K562 (cell line): ENCODE measurements at regions not wholly inside any gene's neighbourhood (a gene's known extent, or its start where the extent isn't known, plus 50 kb on each side); places are given as distances from the start of the nearest gene placed in this dataset.

Source experiments
- ATAC-seq: fragments of 200-7000 bp; cut with Tn5 transposase; 3 replicates; pipeline ENCODE4 v1.9.1; 2020; ENCODE audit warnings: moderate library complexity
- BruUV-seq: library from RNA; stranded (reverse); fragments of 400-500 nt; replicated peaks from 2 replicates; lab custom pipeline; 2021; lab: Mats Ljungman, UMichigan
- CTCF ChIA-PET: fragments of 300-600 bp; formaldehyde crosslinking; extraction: SDS; loops from one replicate; lab custom pipeline; 2021; ENCODE audit warnings: low intra/inter-chr PET ratio; lab: Yijun Ruan, JAX
- POLR2A ChIA-PET: fragments of 300-600, 350-650 bp; sonication (Branson Sonifier 250); formaldehyde crosslinking; extraction: SDS; loops from one replicate; lab custom pipeline; 2021; ENCODE audit warnings: antibody characterized with exemption, inconsistent platforms; lab: Yijun Ruan, JAX
- DNase-seq, 4 experiments: peaks; one replicate each; pipeline versions ENCODE4 v3.0.0 to v3.0.0-alpha.2; 2011 to 2018; ENCODE audit warnings: low spot score in 3 of 4, mixed read lengths in 3 of 4; ENCODE audit errors: extremely low read depth in 1 of 4
- FAIRE-seq: peaks from 2 replicates; lab custom pipeline; 2011; peaks lifted over from hg19 to GRCh38; lab: Jason Lieb, UNC
- H2AFZ ChIP-seq: 2 replicates; pipeline ENCODE4 v1.6.0; 2011; ENCODE audit warnings: low read depth, low read length, control low read depth, inconsistent platforms
- H3K27ac ChIP-seq: fragments of 200-600 bp; 3 replicates; pipeline ENCODE4 v1.8.0; 2011; ENCODE audit warnings: low read depth, mild to moderate bottlenecking, control low read depth, inconsistent platforms, low read length, moderate library complexity, mixed read lengths; ENCODE audit errors: extremely low read depth
- H3K27me3 ChIP-seq, 2 experiments: fragments of 300-600 bp in 1 of 2; 2 replicates in 1 of 2; 3 replicates in 1 of 2; pipeline versions ENCODE4 v1.6.0 to v1.8.0; 2011; ENCODE audit warnings: inconsistent platforms in 2 of 2, low read length in 2 of 2, mild to moderate bottlenecking in 1 of 2, mixed read lengths in 1 of 2, moderate library complexity in 1 of 2; ENCODE audit not compliant: control insufficient read depth in 2 of 2, insufficient read depth in 2 of 2
- H3K36me3 ChIP-seq: fragments of 300-600 bp; 3 replicates; pipeline ENCODE4 v1.8.0; 2011; ENCODE audit warnings: mild to moderate bottlenecking, low read length, inconsistent platforms; ENCODE audit not compliant: control insufficient read depth, insufficient read depth
- H3K4me1 ChIP-seq, 2 experiments: fragments of 200-600 bp in 1 of 2; replicated peaks in 1 of 2; 2 replicates in 1 of 2; 3 replicates in 1 of 2; pipeline versions ENCODE4 v1.5.1 to v1.8.0; 2011; ENCODE audit warnings: inconsistent platforms in 2 of 2, low read length in 2 of 2, mild to moderate bottlenecking in 1 of 2, mixed read lengths in 1 of 2, moderate library complexity in 1 of 2; ENCODE audit not compliant: control insufficient read depth in 2 of 2, insufficient read depth in 2 of 2
- H3K4me2 ChIP-seq: 2 replicates; pipeline ENCODE4 v1.6.1; 2011; ENCODE audit warnings: low read length, control low read depth, inconsistent platforms, mixed read lengths; ENCODE audit not compliant: insufficient read depth
- H3K4me3 ChIP-seq: fragments of 200-600 bp; sonication (generic), shearing (Covaris generic); 2 replicates; pipeline ENCODE4 v1.5.1; 2016; ENCODE audit warnings: control low read depth, inconsistent platforms
- H3K79me2 ChIP-seq: fragments of 200-600 bp; 3 replicates; pipeline ENCODE4 v1.8.0; 2011; ENCODE audit warnings: low read length, inconsistent platforms; ENCODE audit not compliant: control insufficient read depth, insufficient read depth
- H3K9ac ChIP-seq, 2 experiments: 2 replicates each; pipeline versions ENCODE4 v1.6.0 to v1.6.1; 2011; ENCODE audit warnings: low read depth in 2 of 2, low read length in 2 of 2, control low read depth in 1 of 2, inconsistent platforms in 1 of 2, mild to moderate bottlenecking in 1 of 2, mixed read lengths in 1 of 2; ENCODE audit not compliant: insufficient read depth in 1 of 2
- H3K9me1 ChIP-seq: one replicate; pipeline ENCODE4 v1.6.0; 2011; ENCODE audit warnings: inconsistent platforms, mild to moderate bottlenecking, low read length, moderate library complexity; ENCODE audit not compliant: control insufficient read depth, insufficient read depth
- H3K9me3 ChIP-seq: replicated peaks from 2 replicates; pipeline ENCODE4 v1.5.1; 2011; ENCODE audit warnings: low read depth, low read length, inconsistent platforms; ENCODE audit not compliant: control insufficient read depth, insufficient read depth
- H4K20me1 ChIP-seq: replicated peaks from 2 replicates; pipeline ENCODE4 v1.6.1; 2011; ENCODE audit warnings: low read length, inconsistent platforms, mixed read lengths; ENCODE audit not compliant: control insufficient read depth, insufficient read depth
- CHD1 ChIP-seq: fragments of 200-600 bp; sonication (generic); IDR thresholded peaks from one replicate; pipeline ENCODE4 v1.6.1; 2012; ENCODE audit warnings: mild to moderate bottlenecking, moderate library complexity, low read length, inconsistent platforms
- FOXO4 ChIP-seq: fragments of 450-650 bp; formaldehyde crosslinking; IDR thresholded peaks from 2 replicates; pipeline ENCODE4 v1.4.0; 2020; ENCODE audit warnings: mild to moderate bottlenecking, moderate library complexity
- LEF1 ChIP-seq: fragments of 450-650 bp; IDR thresholded peaks from 2 replicates; pipeline ENCODE4 v1.6.1; 2016; ENCODE audit warnings: mild to moderate bottlenecking
- MNT ChIP-seq, 2 experiments: fragments of 450-650 bp; conservative IDR thresholded peaks; 2 replicates each; pipeline ENCODE4 v1.6.1; 2017; ENCODE audit warnings: mild to moderate bottlenecking in 2 of 2, moderate library complexity in 2 of 2
- MXI1 ChIP-seq: IDR thresholded peaks from 2 replicates; pipeline ENCODE4 v1.6.1; 2011; ENCODE audit warnings: low read depth, mild to moderate bottlenecking, improper control_type of control experiment, low read length
- RUNX1 ChIP-seq: sonication (generic); IDR thresholded peaks from 2 replicates; pipeline ENCODE4 v1.6.1; 2016; ENCODE audit warnings: antibody characterized with exemption, low read depth
- ZNF143 ChIP-seq: sonication (generic); formaldehyde crosslinking; IDR thresholded peaks from 2 replicates; pipeline ENCODE4 v1.9.0; 2022; ENCODE audit warnings: mild to moderate bottlenecking, missing genetic modification reagents
- ZNF280A ChIP-seq: fragments of 450-650 bp; IDR thresholded peaks from 2 replicates; pipeline ENCODE4 v1.6.1; 2018; ENCODE audit warnings: mild to moderate bottlenecking, low read depth; ENCODE audit not compliant: partially characterized antibody
- ZNF280B ChIP-seq: fragments of 250-450 bp; sonication (Bioruptor Pico); IDR thresholded peaks from 2 replicates; pipeline ENCODE4 v1.5.1; 2021; ENCODE audit warnings: mild to moderate bottlenecking
- ZNF740 ChIP-seq, 3 experiments: fragments of 200-800 bp in 1 of 3; sonication (Bioruptor generic) in 1 of 3; sonication (generic) in 1 of 3; formaldehyde crosslinking in 1 of 3; IDR thresholded peaks; 2 replicates each; pipeline versions ENCODE4 v1.6.1 to v1.8.0; 2016 to 2022; ENCODE audit warnings: mild to moderate bottlenecking in 2 of 3, missing compliant biosample characterization in 2 of 3, missing genetic modification characterization in 2 of 3, missing genetic modification reagents in 1 of 3
- ZNF785 ChIP-seq: fragments of 250-450 bp; sonication (Bioruptor Pico); IDR thresholded peaks from 2 replicates; pipeline ENCODE4 v1.4.0; 2020; ENCODE audit warnings: mild to moderate bottlenecking
- ZSCAN29 ChIP-seq: fragments of 450-650 bp; IDR thresholded peaks from 2 replicates; pipeline ENCODE4 v1.6.1; 2017
- WGBS: fragments of 100-300 bp; shearing (Covaris generic); methylation state at CpG from one replicate; pipeline ENCODE4 v1.1.6; 2016; ENCODE audit warnings: low coverage, mixed read lengths; ENCODE audit not compliant: insufficient coverage; ENCODE audit errors: missing lambda C conversion rate; 5-methylcytosine and 5-hydroxymethylcytosine counted together
- in situ Hi-C: fragments of 300-500 bp; cut with MboI; formaldehyde crosslinking; loops from 4 replicates; pipeline ENCODE4 v1.15.0; 2018; ENCODE audit warnings: inconsistent platforms, mixed read lengths
- intact Hi-C: fragments of 100-400 bp; cut with micrococcal nuclease; formaldehyde crosslinking; loops from 2 replicates; pipeline ENCODE4 v1.14.2; 2022

- in situ Hi-C loops: no loop called here
- no peaks in the 10 kb centered on the region for H3K4me1 ChIP-seq
- no peaks in the 10 kb centered on the region for H3K79me2 ChIP-seq
- H3K9me3 ChIP-seq: no peaks in the 10 kb centered on the region
- H3K4me3 ChIP-seq: no peak overlapping the region
- CTCF ChIA-PET: no interaction called here
- POLR2A ChIA-PET: interaction anchor here (0.5 kb wide), 1 partner anchor 280 kb away, joined by 3 read pairs; no protein-coding TSS in a partner anchor
- BruUV-seq: no TSS peak
- no peak overlapping the region for H3K4me2 ChIP-seq
- no peak overlapping the region for H3K27ac ChIP-seq
- WGBS: 23% methylated on average over 3 of the region's 3 CpGs
- no peak for DNase-seq
- H3K9ac ChIP-seq: no peak overlapping the region
- intact Hi-C loops: no loop called here
- no peak for FAIRE-seq
- H2AFZ ChIP-seq: no peak overlapping the region
- H3K36me3 ChIP-seq: no peaks in the 10 kb centered on the region
- ATAC-seq: no peak
- H3K27me3 ChIP-seq: no peaks in the 10 kb centered on the region
- no peaks in the 10 kb centered on the region for H4K20me1 ChIP-seq
- no peaks in the 10 kb centered on the region for H3K9me1 ChIP-seq
- TF ChIP-seq RUNX1 (no peak), LEF1 (no peak), ZNF143 (CRISPR knock-in tag) (no peak), ZSCAN29 (no peak), CHD1 (no peak), FOXO4 (CRISPR knock-in tag) (no peak), ZNF280B (CRISPR knock-in tag) (no peak), ZNF785 (CRISPR knock-in tag) (no peak), ZNF280A (no peak), ZNF740 (CRISPR knock-in tag; IDR thresholded peaks at IDR 0.05) (no peak), ZNF740 (tag; IDR thresholded peaks at IDR 0.05) (no peak), MXI1 (no peak), MNT (conservative IDR thresholded peaks at IDR 0.05) (no peak)
These were observed 247.8 kb downstream of the DIRAS2 start for GRCh38 chr9:90394871-90395270.
